IMR-90 (cell line): ENCODE measurements at regions not wholly inside any gene's neighbourhood (a gene's known extent, or its start where the extent isn't known, plus 50 kb on each side); places are given as distances from the start of the nearest gene placed in this dataset.

Experiments used
- ATAC-seq: fragments of 200-7000 bp; cut with Tn5 transposase; 2 replicates; pipeline ENCODE4 v1.9.1; 2020; ENCODE audit warnings: low read depth, mild to moderate bottlenecking, moderate library complexity
- BruUV-seq: library from RNA; stranded (reverse); fragments of 400-500 nt; replicated peaks from 2 replicates; lab custom pipeline; 2021; lab: Mats Ljungman, UMichigan
- CTCF ChIA-PET: fragments of 300-600 bp; formaldehyde crosslinking; extraction: SDS; loops from one replicate; lab custom pipeline; 2021; ENCODE audit warnings: antibody characterized with exemption; lab: Yijun Ruan, JAX
- POLR2A ChIA-PET: fragments of 300-600 bp; sonication (Branson Sonifier 250); formaldehyde crosslinking; loops from one replicate; lab custom pipeline; 2022; ENCODE audit warnings: antibody characterized with exemption; ENCODE audit not compliant: unreplicated experiment; lab: Charles Lee
- DNase-seq: peaks from one replicate; pipeline ENCODE4 v3.0.0; 2013
- H2AFZ ChIP-seq: replicated peaks from 2 replicates; pipeline ENCODE3; 2013; ENCODE audit warnings: low read length, mild to moderate bottlenecking; ENCODE audit not compliant: poor library complexity
- H2AK5ac ChIP-seq: 2 replicates; pipeline ENCODE4 v1.6.1; 2013; ENCODE audit warnings: low read depth, low read length, inconsistent platforms
- H2AK9ac ChIP-seq: replicated peaks from 2 replicates; pipeline ENCODE3; 2013; ENCODE audit warnings: mild to moderate bottlenecking, low read depth, low read length, moderate library complexity; ENCODE audit not compliant: poor library complexity
- H2BK120ac ChIP-seq: 2 replicates; pipeline ENCODE4 v1.6.1; 2013; ENCODE audit warnings: low read depth, low read length, inconsistent platforms
- H2BK15ac ChIP-seq: 3 replicates; pipeline ENCODE4 v1.6.1; 2013; ENCODE audit warnings: low read depth, low read length, inconsistent platforms
- H2BK20ac ChIP-seq: 2 replicates; pipeline ENCODE4 v1.6.1; 2013; ENCODE audit warnings: low read depth, mild to moderate bottlenecking, inconsistent platforms, low read length, moderate library complexity
- H2BK5ac ChIP-seq: 2 replicates; pipeline ENCODE4 v1.6.1; 2013; ENCODE audit warnings: mild to moderate bottlenecking, low read depth, low read length, inconsistent platforms; ENCODE audit not compliant: poor library complexity, severe bottlenecking
- H3K14ac ChIP-seq: replicated peaks from 2 replicates; pipeline ENCODE4 v1.6.1; 2013; ENCODE audit warnings: low read depth, low read length, inconsistent platforms
- H3K18ac ChIP-seq: 2 replicates; pipeline ENCODE4 v1.6.1; 2013; ENCODE audit warnings: low read depth, low read length, control low read depth
- H3K23ac ChIP-seq: 2 replicates; pipeline ENCODE4 v1.6.1; 2013; ENCODE audit warnings: low read depth, low read length, inconsistent platforms
- H3K27ac ChIP-seq: 2 replicates; pipeline ENCODE4 v1.5.1; 2013; ENCODE audit warnings: mild to moderate bottlenecking, control low read depth, low read length; ENCODE audit not compliant: insufficient read depth
- H3K27me3 ChIP-seq: 2 replicates; pipeline ENCODE4 v1.6.1; 2013; ENCODE audit warnings: low read length; ENCODE audit not compliant: control insufficient read depth, insufficient read depth
- H3K36me3 ChIP-seq: 2 replicates; pipeline ENCODE4 v1.6.1; 2013; ENCODE audit warnings: low read length, mixed read lengths; ENCODE audit not compliant: control insufficient read depth, insufficient read depth
- H3K4ac ChIP-seq: 2 replicates; pipeline ENCODE4 v1.6.1; 2013; ENCODE audit warnings: low read depth, low read length, inconsistent platforms
- H3K4me1 ChIP-seq: 2 replicates; pipeline ENCODE4 v1.6.1; 2013; ENCODE audit warnings: low read length, mixed read lengths; ENCODE audit not compliant: control insufficient read depth, insufficient read depth
- H3K4me2 ChIP-seq: 2 replicates; pipeline ENCODE4 v1.6.1; 2013; ENCODE audit warnings: low read depth, mild to moderate bottlenecking, control low read depth, low read length, moderate library complexity
- H3K4me3 ChIP-seq: 2 replicates; pipeline ENCODE4 v1.5.1; 2013; ENCODE audit warnings: low read depth, mild to moderate bottlenecking, control low read depth, low read length, moderate library complexity; ENCODE audit not compliant: insufficient read depth
- H3K56ac ChIP-seq: 2 replicates; pipeline ENCODE4 v1.6.1; 2013; ENCODE audit warnings: low read length, inconsistent platforms; ENCODE audit not compliant: insufficient read depth; ENCODE audit errors: extremely low read depth
- H3K79me1 ChIP-seq, 2 experiments: 2 replicates each; pipeline ENCODE4 v1.6.1; 2013; ENCODE audit warnings: low read length in 2 of 2, inconsistent platforms in 1 of 2, low read depth in 1 of 2
- H3K9ac ChIP-seq: 2 replicates; pipeline ENCODE4 v1.6.1; 2013; ENCODE audit warnings: low read depth, low read length, control low read depth
- H3K9me1 ChIP-seq: 2 replicates; pipeline ENCODE4 v1.6.1; 2013; ENCODE audit warnings: low read length, inconsistent platforms; ENCODE audit not compliant: insufficient read depth
- H3K9me3 ChIP-seq: 2 replicates; pipeline ENCODE4 v1.6.1; 2013; ENCODE audit warnings: low read length; ENCODE audit not compliant: control insufficient read depth, insufficient read depth
- H4K20me1 ChIP-seq: 2 replicates; pipeline ENCODE4 v1.6.1; 2013; ENCODE audit warnings: low read length, inconsistent platforms; ENCODE audit not compliant: insufficient read depth
- H4K5ac ChIP-seq: 2 replicates; pipeline ENCODE4 v1.6.1; 2013; ENCODE audit warnings: mild to moderate bottlenecking, low read depth, low read length, control low read depth
- H4K8ac ChIP-seq, 2 experiments: 2 replicates each; pipeline ENCODE4 v1.6.1; 2013; ENCODE audit warnings: low read depth in 2 of 2, low read length in 2 of 2, control low read depth in 1 of 2, inconsistent platforms in 1 of 2
- H4K91ac ChIP-seq: 2 replicates; pipeline ENCODE4 v1.6.1; 2013; ENCODE audit warnings: low read depth, low read length, inconsistent platforms; ENCODE audit not compliant: insufficient read depth
- BHLHE40 ChIP-seq: fragments of 150-350 bp; IDR thresholded peaks from 2 replicates; pipeline ENCODE4 v1.6.1; 2016; ENCODE audit warnings: mild to moderate bottlenecking, low read depth, low read length
- CEBPB ChIP-seq: IDR thresholded peaks from 2 replicates; pipeline ENCODE4 v1.6.1; 2012; ENCODE audit warnings: low read depth, low read length, improper control_type of control experiment
- CHD1 ChIP-seq: IDR thresholded peaks from 2 replicates; pipeline ENCODE4 v1.6.1; 2012; ENCODE audit warnings: low read depth, low read length, improper control_type of control experiment
- CTCF ChIP-seq: conservative IDR thresholded peaks from 2 replicates; pipeline ENCODE4 v1.5.1; 2012; ENCODE audit warnings: mild to moderate bottlenecking, low read depth, low read length, improper control_type of control experiment
- ELK1 ChIP-seq: fragments of 150-350 bp; IDR thresholded peaks from 2 replicates; pipeline ENCODE4 v1.6.1; 2016; ENCODE audit warnings: low read depth, mild to moderate bottlenecking, low read length, moderate library complexity, borderline replicate concordance
- FOS ChIP-seq: fragments of 150-350 bp; IDR thresholded peaks from 2 replicates; pipeline ENCODE4 v1.6.1; 2016; ENCODE audit warnings: low read depth, low read length
- MAFK ChIP-seq: IDR thresholded peaks from 2 replicates; pipeline ENCODE4 v1.6.1; 2012; ENCODE audit warnings: low read depth, low read length, improper control_type of control experiment
- MAZ ChIP-seq: IDR thresholded peaks from 2 replicates; pipeline ENCODE4 v1.6.1; 2012; ENCODE audit warnings: low read depth, mild to moderate bottlenecking, low read length, improper control_type of control experiment, moderate library complexity, borderline replicate concordance
- MXI1 ChIP-seq: IDR thresholded peaks from 2 replicates; pipeline ENCODE4 v1.6.1; 2012; ENCODE audit warnings: low read depth, mild to moderate bottlenecking, low read length, moderate library complexity, borderline replicate concordance
- NFE2L2 ChIP-seq: fragments of 150-350 bp; IDR thresholded peaks from 2 replicates; pipeline ENCODE4 v1.6.1; 2016; ENCODE audit warnings: low read depth, mild to moderate bottlenecking, low read length
- POLR2A ChIP-seq: IDR thresholded peaks from 2 replicates; pipeline ENCODE4 v1.6.1; 2012; ENCODE audit warnings: mild to moderate bottlenecking, low read depth, low read length
- RAD21 ChIP-seq: IDR thresholded peaks from 2 replicates; pipeline ENCODE4 v1.6.1; 2012; ENCODE audit warnings: low read length, improper control_type of control experiment
- RCOR1 ChIP-seq: IDR thresholded peaks from 2 replicates; pipeline ENCODE4 v1.6.1; 2012; ENCODE audit warnings: mild to moderate bottlenecking, low read length, improper control_type of control experiment; ENCODE audit not compliant: insufficient replicate concordance
- RFX5 ChIP-seq: IDR thresholded peaks from 2 replicates; pipeline ENCODE4 v1.8.0; 2012; ENCODE audit warnings: low read depth, mild to moderate bottlenecking, low read length, moderate library complexity
- SMC3 ChIP-seq: fragments of 150-350 bp; IDR thresholded peaks from 2 replicates; pipeline ENCODE4 v1.6.1; 2016; ENCODE audit warnings: low read depth, mild to moderate bottlenecking, antibody characterized with exemption, low read length, moderate library complexity
- USF2 ChIP-seq: fragments of 150-350 bp; IDR thresholded peaks from 2 replicates; pipeline ENCODE4 v1.6.1; 2017; ENCODE audit warnings: mild to moderate bottlenecking, antibody characterized with exemption, low read length, low read depth
- WGBS, 2 experiments: methylation state at CpG; one replicate each; pipeline versions ENCODE4 v1.1.5 to v1.1.7; 2013; ENCODE audit warnings: missing lambda C conversion rate in 2 of 2; ENCODE audit not compliant: insufficient read length in 1 of 2; ENCODE audit errors: extremely low coverage in 2 of 2; 5-methylcytosine and 5-hydroxymethylcytosine counted together
- dilution Hi-C: fragments of 300-500 bp; cut with HindIII; formaldehyde crosslinking; loops from one replicate; pipeline ENCODE4 v1.14.3; 2018; ENCODE audit warnings: low sequenced_read_pairs; ENCODE audit not compliant: unreplicated experiment
- in situ Hi-C: fragments of 300-500 bp; cut with MboI; formaldehyde crosslinking; loops from 3 replicates; pipeline ENCODE4 v1.14.3; 2019; ENCODE audit warnings: low sequenced_read_pairs, inconsistent platforms, mixed read lengths
- intact Hi-C: fragments of 100-400 bp; cut with micrococcal nuclease; formaldehyde crosslinking; loops from 2 replicates; pipeline ENCODE4 v1.10.0; 2022

GRCh38 chr2:9770006-9770307 is 73.3 kb upstream of the TAF1B start:
- H3K4me1 ChIP-seq = peaks cover 9% of the 10 kb centered on the region; the same call in 1 of the 2 replicates
- no TSS peak for BruUV-seq
- no peak overlapping the region for H2BK15ac ChIP-seq
- H3K18ac ChIP-seq = no peak overlapping the region
- H3K4me3 ChIP-seq = no peak overlapping the region
- H4K8ac ChIP-seq = no peak overlapping the region; a peak in 1 of 4 replicates
- H3K4ac ChIP-seq = no peak overlapping the region
- no peak overlapping the region for H3K4me2 ChIP-seq
- DNase-seq = no peak
- no peak overlapping the region for H3K14ac ChIP-seq
- in situ Hi-C loops = no loop called here
- H2BK5ac ChIP-seq = no peak overlapping the region
- no peak overlapping the region for H3K9ac ChIP-seq
- dilution Hi-C loops = no loop called here
- H2AFZ ChIP-seq = peak overlapping the region; percentile 86
- no peak overlapping the region for H4K91ac ChIP-seq
- H3K9me3 ChIP-seq = no peaks in the 10 kb centered on the region
- 67% methylated on average over 6 of the region's 6 CpGs; no CpG with 5 or more reads in 1 of the 2 experiments for WGBS, 2 experiments
- peak overlapping the region; percentile 80 for H2AK9ac ChIP-seq
- peaks cover 9% of the 10 kb centered on the region; the same call in 1 of the 2 replicates for H3K27me3 ChIP-seq
- ChIA-PET POLR2A (no interaction called here), CTCF (interaction anchor here (0.6 to 2.8 kb wide), 7 partner anchors 11 to 319 kb away, joined by 3 to 13 read pairs (median 3); no protein-coding TSS in a partner anchor)
- TF ChIP-seq BHLHE40 = no peak
- TF ChIP-seq USF2 = no peak
- TF ChIP-seq MXI1 = no peak
- no peak for TF ChIP-seq RCOR1
- no peak for TF ChIP-seq RFX5
- no peak for TF ChIP-seq CEBPB
- TF ChIP-seq NFE2L2 = no peak
- TF ChIP-seq FOS = no peak
- no peak for TF ChIP-seq CHD1
- no peak for TF ChIP-seq POLR2A
- TF ChIP-seq CTCF = no peak
- no peak for TF ChIP-seq MAZ
- no peak for TF ChIP-seq SMC3
- TF ChIP-seq ELK1 = no peak
- TF ChIP-seq RAD21 = no peak
- TF ChIP-seq MAFK = no peak
- no peaks in the 10 kb centered on the region for H3K79me1 ChIP-seq
- no peaks in the 10 kb centered on the region for H4K20me1 ChIP-seq
- intact Hi-C loops = no loop called here
- no peak overlapping the region for H2BK120ac ChIP-seq
- no peak overlapping the region for H2BK20ac ChIP-seq
- ATAC-seq = no peak; the same call in 1 of the 2 replicates
- H3K56ac ChIP-seq = no peak overlapping the region
- no peak overlapping the region for H3K27ac ChIP-seq
- H2AK5ac ChIP-seq = no peak overlapping the region
- no peaks in the 10 kb centered on the region for H3K9me1 ChIP-seq
- no peaks in the 10 kb centered on the region for H3K36me3 ChIP-seq
- H3K23ac ChIP-seq = 0 out of 2 replicates have a peak overlapping the region, but pooled peaks have one; percentile 6
- no peak overlapping the region for H4K5ac ChIP-seq
